ENCODE measurements at regions not wholly inside any gene's neighbourhood (a gene's known extent, or its start where the extent isn't known, plus 50 kb on each side); places are given as distances from the start of the nearest gene placed in this dataset.
"Not testable (repeated sequence)": the region's sequence is repeated elsewhere in the genome, so short reads cannot be mapped to it uniquely, and the experiment has no call there.

GRCh38 chr5:39533749-39534148 lies 109.0 kb upstream of the DAB2 start:
- no peak overlapping the region for H3K4me3 ChIP-seq
- H3K27me3 ChIP-seq: no peaks in the 10 kb centered on the region
- H3K36me3 ChIP-seq: no peaks in the 10 kb centered on the region
- DNase-seq (ENCODE audit: low spot score): no peak
- no peaks in the 10 kb centered on the region for H3K9me3 ChIP-seq
- H3K27ac ChIP-seq: no peak overlapping the region
- no peak for TF ChIP-seq CTCF (IDR thresholded peaks at IDR 0.05)
- no peaks in the 10 kb centered on the region for H3K4me1 ChIP-seq

- H3K9me3 ChIP-seq: no peaks in the 10 kb centered on the region
- no peaks in the 10 kb centered on the region for H3K4me1 ChIP-seq
- no peak for TF ChIP-seq CTCF (IDR thresholded peaks at IDR 0.05)
- H3K4me3 ChIP-seq: no peak overlapping the region
- H3K36me3 ChIP-seq: no peaks in the 10 kb centered on the region
- DNase-seq (ENCODE audit: low spot score): no peak
- H3K27me3 ChIP-seq: no peaks in the 10 kb centered on the region
- no peak overlapping the region for H3K27ac ChIP-seq
Measured at GRCh38 chr5:39532511-39532910, 107.7 kb upstream of the DAB2 start.

DNA sequence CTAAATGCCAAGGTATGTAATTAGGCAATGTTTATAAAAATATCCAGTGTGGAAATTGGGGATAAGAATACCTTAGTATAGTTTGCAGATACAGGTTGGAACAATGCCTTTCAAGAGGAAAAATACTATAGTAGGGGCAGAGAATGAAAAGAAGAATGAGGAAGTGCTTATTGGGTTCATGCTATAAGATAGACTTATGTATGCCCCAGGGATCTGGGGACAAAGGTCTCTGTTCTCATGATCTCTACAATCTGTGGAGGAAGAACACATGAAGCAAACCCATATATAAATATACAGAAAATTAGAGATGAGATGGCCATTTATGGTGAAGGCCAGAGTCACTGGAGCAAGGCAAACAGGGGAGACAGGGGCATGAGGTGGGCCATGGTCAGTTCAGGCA lies 106.5 kb upstream of the DAB2 start:
- TF ChIP-seq CTCF (IDR thresholded peaks at IDR 0.05): no peak
- Histone ChIP-seq H3K4me3 (no peak overlapping the region), H3K27me3 (no peaks in the 10 kb centered on the region), H3K9me3 (no peaks in the 10 kb centered on the region), H3K4me1 (peaks cover 0 to 3% of the 10 kb centered on the region in 2 donors), H3K27ac (no peak overlapping the region), H3K36me3 (no peaks in the 10 kb centered on the region)
- DNase-seq (ENCODE audit: low spot score): no peak

DNA sequence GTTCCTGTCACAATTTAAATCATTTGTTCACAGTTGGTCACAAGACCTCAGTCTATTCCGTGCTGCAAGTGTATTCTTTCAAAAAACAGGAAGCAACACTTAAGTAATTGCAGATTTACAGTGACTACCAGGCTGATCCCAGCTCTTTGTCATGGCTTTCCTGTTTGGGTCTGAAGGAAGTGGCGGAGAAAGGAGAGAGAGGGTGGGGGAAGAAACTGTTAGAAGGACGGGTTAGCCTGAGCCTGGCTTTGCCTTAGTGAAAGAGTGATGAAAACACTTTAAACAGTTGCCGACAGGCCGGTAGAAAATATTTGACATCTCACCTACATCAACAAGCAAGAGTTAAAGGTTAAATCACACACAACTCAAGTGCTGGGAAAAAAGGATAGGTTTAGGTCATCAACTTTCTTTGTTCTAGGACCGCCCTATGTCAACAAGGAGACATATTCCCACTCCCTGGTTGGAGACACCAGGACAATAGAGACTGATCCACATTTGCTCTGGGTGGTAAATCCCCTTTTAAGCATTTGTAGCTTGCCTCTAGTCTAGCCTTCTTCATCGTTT lies 102.2 kb upstream of the DAB2 start:
- Histone ChIP-seq H3K9me3 (no peaks in the 10 kb centered on the region), H3K4me1 (peaks cover 0 to 6% of the 10 kb centered on the region in 2 donors), H3K36me3 (no peaks in the 10 kb centered on the region), H3K27me3 (no peaks in the 10 kb centered on the region), H3K4me3 (no peak overlapping the region), H3K27ac (peak overlapping the region; percentile 19 to 47)
- TF ChIP-seq CTCF (IDR thresholded peaks at IDR 0.05): no peak
- no peak for DNase-seq (ENCODE audit: low spot score)

GRCh38 chr5:39525781-39526180 lies 101.0 kb upstream of the DAB2 start:
- not testable (repeated sequence) for DNase-seq (ENCODE audit: low spot score); H3K36me3 ChIP-seq; H3K4me1 ChIP-seq; H3K4me3 ChIP-seq; H3K9me3 ChIP-seq; H3K27me3 ChIP-seq
- H3K27ac ChIP-seq: peak overlapping the region; percentile 28 to 47

GRCh38 chr5:39525271-39525670 lies 100.5 kb upstream of the DAB2 start:
- TF ChIP-seq CTCF (IDR thresholded peaks at IDR 0.05): no peak
- H3K36me3 ChIP-seq: no peaks in the 10 kb centered on the region
- H3K4me1 ChIP-seq: peaks cover 0 to 6% of the 10 kb centered on the region in 2 donors
- no peaks in the 10 kb centered on the region for H3K27me3 ChIP-seq
- no peak for DNase-seq (ENCODE audit: low spot score)
- H3K9me3 ChIP-seq: no peaks in the 10 kb centered on the region
- H3K4me3 ChIP-seq: no peak overlapping the region
- H3K27ac ChIP-seq: peak overlapping the region; percentile 28 to 47

Data from right atrium auricular region (tissue), 2 donors.